HG03097 (cell line): ENCODE measurements at regions not wholly inside any gene's neighbourhood (a gene's known extent, or its start where the extent isn't known, plus 50 kb on each side); places are given as distances from the start of the nearest gene placed in this dataset.

Source experiments
- ATAC-seq: cut with Tn5 transposase; IDR thresholded peaks from one replicate; pipeline ENCODE4 v1.9.1; 2021; ENCODE audit not compliant: unreplicated experiment, low FRiP score

DNA sequence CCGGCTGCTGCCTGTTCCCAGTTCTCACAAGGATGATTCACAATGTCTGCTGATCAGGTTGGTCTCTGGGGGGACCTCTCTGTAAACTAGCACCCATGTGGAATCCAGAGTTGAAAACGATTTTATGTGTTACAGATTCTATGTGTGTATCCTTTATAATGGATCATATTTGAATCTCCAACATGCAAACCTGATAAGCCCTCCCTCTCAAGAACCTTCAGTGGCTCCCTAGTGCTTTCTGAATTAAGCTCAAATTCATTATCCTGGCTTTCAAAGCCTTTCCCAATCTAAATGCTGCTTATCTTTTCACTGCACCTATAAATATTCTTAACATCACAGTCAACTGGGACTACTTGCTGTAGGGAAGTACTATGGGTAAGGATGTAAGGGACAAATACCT is 166.8 kb upstream of the USP24 start:
- ATAC-seq: no peak

DNA sequence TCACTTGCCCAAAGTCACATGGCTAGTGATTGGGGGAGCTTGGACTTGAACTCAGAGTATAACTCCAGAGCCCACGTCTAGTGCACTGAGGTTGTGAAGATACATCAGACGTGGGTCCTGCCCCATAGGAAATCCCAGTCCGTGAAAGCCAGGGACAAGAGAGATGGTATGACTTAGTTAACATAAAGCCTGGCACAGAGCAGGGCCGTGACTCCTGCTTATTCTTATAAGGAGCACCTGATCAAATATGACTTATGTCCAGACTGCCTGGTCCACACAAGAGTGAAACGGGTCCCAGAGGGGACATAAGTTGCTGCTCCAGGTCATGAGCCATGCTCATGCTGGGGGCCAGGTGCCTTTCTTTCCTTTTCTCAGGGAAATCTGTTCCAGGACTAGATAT is 166.3 kb upstream of the USP24 start:
- no peak for ATAC-seq

DNA sequence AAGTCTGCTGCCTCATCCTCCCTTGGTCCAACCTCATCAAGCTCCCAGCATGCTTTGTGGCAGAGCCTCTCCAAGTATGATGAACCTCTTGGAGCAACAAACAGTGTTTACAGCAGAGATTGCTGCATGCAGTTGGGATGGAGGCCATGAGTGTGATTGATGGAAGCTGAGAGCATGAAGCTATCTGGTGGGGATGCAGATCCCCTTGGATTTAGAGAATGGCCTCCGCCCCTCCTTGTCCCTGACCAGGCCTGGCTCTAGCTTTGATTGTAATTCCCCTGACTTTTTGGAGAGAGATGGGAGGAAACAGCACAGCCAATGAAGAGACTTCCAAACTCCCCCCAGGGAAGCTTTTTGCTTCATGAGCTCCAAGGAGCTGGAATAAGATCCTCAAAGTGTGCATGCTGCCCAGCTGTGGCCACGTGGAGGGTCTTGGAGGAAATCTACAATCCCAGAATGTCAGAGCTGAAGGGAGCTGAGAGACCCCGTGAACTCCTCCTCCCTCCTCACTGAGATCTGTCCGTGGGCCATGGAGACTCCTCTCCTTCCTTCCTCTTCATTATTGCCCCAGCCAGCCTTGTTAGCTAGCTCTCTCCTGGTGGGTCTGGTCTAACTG is 165.3 kb upstream of the USP24 start:
- no peak for ATAC-seq

DNA sequence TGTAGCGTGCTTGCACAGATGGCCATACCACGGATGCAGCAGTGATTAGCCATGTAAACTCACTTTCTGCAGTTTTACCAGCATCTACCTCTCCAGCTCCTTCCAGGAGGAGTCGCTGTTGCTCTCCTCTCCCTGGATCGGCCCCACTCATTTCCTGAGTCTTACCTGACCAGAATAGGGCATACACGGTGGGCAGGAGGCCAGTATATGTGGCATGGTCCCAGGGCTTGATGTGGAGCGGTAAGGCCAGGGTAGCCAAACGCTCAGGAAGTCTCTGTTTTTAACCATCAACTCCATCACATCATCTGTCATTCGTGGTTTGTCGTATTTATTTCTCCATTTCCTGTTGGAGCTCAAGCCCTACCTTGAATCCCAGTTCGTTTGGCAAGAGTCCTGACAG is 163.4 kb upstream of the USP24 start:
- ATAC-seq: no peak

DNA sequence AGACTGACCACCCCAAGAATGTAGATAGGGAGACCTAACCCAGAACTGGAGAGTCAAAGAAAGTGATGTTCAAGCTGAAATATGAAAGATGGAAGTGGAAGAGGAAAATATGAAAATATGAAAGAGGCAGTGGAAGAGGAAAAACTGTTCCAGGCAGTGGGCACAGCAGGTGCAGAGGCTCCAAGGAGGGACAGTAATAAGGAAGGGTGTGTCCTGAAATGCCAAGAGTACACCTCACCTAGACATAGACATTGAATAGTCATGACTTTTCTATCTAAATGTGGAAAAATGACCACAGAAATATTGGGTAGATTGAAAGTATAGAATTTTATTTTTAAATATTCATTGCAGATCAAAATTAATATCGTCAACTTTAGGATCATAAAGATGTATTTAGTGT is 161.7 kb upstream of the USP24 start:
- no peak for ATAC-seq

DNA sequence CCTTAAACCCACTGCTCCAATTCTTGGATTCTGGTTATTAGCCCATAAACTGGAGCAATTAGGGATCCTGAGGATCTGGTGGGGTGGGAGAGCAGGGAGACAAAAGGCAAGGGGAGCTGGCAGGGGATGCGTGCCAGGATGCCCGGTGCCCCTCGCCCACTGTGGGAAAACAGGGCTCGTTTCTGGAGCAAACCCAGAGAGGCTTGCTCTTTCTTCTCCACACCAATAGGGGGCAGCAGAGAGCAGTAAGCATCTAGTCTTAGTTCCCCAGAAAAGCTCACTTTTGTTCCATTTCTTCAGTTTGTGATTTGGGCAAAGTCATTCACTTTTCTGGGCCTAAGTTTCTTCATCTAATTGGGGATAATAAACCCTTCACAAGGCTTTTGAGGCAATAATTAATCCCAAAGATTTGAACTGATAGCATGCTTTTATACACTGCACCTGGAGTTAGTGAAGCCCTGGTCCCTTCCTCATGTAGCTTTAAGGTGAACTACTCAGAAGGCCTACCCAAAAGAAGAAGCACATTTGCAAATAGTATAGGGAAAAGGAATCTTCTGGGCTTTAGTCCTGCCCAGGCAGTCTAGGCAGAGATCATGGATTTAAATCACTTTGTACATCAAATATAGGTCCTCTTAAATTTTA is 160.6 kb upstream of the USP24 start:
- no peak for ATAC-seq

DNA sequence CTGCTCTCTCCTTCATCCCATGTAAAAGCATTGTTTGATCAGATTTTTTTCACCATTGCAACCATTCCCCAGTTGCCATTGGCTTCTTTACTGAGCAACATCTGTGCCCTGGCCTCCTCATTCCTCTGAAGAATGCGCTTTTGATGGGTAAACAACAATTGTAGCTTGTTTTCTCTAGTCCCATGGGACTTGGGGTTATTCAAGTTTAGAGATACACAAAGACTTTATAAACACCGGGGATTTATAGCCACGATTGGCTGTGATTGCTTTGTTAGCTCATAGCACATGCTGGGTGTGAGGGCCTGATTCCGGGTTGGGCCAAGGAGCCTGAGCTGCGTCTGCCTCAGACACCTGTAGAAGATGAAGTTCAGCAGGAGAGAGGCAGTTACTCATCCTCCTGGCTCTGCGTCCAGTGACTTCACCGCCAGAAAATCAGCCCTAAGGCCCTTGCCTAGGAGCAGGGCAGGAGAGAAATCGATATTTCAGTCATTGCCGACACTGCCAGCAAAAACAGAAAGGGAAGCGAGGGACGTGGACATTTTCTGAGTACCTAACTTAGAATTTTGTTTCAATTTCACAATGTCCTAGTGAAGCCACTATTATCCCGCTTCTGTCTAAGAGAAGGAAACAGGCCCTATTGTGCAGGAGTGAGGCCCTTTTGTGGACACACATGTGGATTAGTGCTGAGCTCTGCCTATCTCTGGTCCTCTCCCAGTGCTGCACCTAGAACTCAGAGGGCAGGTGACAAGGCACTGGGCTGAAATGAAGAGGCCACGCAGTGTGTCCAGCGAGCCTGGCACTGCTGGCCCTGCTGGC is 159.8 kb upstream of the USP24 start:
- no peak for ATAC-seq

DNA sequence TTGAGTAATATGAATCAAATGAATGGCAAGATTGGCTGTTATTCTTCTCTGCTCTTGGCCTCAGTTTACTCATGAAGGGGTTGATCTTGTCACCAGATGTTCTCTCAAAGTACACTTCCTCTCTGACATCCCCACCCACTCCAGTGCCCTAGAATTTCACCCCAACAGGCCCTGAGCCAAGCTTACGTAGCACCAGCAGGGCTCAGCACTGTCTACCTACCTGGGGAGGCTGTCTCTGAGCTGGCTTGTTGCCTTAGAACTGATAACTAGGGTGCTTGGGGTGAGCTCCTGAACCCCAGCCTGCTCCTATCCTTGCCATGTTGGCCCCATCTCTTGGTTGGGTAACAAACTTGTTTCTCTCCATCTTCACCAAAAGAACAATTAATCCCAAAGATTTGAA is 159.1 kb upstream of the USP24 start:
- no peak for ATAC-seq

DNA sequence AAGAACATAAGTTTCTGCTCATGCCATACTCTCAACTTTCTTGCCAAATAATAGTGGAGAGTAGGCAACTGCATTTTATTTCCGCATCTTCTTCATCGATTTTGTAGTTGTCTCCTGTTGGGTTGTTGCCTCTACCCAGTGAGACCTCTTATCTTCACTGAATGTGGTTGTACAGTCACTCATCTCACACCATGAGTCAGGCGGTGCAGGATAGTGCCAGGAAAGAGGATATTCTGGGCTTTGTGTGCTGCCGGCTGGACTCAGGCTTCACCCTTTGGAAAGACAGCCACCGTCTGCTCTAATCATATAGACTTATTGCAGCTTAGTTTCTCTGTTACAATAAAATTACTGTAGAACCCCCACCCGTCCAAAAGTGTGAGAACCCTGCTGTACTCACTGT is 154.3 kb upstream of the USP24 start:
- ATAC-seq: no peak

DNA sequence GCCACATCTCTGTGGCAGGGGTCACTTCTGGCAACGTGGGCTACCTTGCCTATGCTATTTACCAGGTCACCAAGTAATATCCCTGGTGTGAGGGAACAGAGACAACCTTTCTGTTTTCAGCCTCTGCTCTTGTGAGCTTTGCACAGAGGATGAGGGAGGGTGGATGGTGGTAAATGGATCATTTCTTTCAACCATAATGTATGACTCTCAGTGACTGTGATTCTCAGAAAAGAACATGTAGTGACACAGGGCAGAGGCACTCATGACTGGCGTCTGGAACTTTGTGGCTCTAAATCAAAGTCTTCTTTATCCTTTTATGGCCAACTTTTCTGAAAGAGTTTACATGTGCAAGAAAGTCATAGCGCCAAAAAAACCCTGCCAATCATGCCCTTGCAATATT is 153.5 kb upstream of the USP24 start:
- no peak for ATAC-seq

DNA sequence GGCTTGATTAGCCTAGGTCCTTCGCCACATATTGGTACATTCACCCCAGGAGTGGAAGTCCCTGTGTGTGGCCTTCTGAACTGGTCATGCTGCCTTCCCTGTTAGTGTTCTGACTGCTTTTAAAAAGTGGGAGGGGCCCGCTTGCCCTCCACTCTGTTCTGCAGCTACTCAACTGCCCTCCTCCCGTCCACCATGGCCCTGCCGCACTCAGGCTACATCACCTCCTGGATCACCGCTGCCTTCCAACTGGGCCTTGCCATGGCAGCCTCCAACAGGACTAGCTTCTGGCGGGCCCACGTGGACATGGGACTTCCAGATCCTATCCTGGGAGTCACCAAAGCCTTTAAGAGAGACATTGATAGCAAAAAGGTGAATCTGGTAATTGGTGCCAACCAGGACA is 152.1 kb upstream of the USP24 start:
- no peak for ATAC-seq

DNA sequence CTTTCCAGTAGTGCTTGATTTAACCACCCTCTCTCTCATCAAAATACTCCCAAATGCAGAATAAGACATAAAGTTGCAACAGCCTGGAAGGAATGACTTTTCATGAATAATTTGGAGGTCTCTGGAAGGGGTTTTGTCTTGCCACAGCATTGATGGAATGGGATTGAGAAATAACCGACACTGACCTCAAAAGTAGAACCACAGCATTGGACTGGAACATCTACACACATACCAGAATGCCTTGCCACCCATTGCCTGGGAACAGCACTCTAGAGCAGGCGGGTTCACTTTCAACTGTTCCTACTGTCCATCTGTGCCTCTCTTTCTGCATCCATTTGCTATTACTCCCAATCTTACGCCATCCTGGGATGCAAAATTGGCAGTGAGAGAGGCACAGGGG is 149.1 kb upstream of the USP24 start:
- ATAC-seq: no peak

DNA sequence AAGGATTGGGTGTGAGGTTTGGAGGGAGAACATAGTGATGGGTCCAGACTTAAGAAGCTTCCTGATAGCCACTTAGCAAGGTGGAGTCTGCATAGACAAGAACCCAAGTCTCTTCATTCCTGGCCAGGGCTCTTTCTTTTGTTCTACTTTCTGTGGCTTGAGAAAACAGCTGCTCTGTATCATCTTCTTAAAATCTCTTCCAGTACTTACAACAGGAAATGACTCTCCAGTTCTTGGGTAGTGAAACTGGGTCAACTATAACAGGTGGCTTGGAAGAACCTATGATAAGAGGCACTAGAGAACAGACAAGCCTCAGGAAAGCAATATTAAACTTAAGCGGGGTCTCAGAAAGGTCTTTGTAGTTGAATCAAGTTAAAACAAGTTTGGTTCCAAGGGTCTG is 148.1 kb upstream of the USP24 start:
- no peak for ATAC-seq

DNA sequence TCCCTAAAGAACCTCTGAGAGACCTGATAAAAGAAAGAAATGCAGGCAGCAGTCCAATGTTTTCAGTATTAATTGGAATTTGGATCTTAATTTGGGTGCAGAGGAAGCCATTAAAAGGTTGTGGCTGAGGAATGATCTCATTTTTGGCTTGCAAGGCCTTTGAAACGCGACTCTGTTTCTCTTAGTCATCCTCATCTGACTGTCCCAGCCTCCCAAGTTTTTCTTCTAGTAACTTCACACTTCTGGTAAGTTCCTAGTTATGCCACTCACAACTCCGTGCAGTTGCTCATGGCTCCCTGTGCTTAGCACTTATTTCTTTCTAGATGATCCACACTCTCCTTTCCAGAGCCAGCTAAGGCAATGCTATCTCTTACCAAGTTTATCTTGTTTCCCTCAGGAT is 147.4 kb upstream of the USP24 start:
- no peak for ATAC-seq

DNA sequence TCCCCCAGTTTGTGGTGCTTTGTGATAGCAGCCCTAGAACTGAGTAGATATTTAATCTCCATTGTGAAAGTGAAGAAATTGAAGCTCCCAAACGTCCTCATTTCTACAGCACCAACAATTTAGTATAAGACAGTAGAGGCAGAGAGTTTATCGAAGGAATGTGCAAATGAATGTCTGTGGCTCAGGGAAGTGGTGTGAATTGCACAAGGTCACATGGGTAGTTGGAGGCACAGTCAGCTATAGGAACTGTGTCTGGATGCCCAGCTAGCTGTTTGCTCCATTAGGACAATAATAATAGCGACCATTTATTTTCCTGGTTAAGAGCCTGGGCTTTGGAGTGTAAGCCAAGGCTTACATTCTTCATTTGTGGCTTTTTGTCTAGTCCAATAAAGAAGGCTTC is 144.4 kb upstream of the USP24 start:
- ATAC-seq: no peak

DNA sequence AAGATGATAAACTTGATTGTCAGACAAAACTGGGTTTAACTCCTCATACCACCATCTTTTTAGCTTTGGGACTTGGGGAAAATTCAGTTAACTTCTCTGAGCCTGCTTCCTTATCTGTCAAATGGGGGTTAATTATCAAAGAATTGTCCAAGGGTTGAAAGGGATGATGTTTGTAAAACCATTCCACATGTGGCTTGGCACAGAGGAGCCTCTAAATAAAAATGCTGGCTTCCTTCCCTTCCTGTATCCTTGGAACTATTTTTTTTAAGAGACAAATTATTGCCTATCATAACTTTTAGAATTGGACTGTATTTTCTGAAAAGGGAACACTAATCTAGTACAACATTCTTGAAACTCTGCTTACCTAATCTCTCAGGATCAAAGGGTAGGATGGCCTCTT is 143.4 kb upstream of the USP24 start:
- no peak for ATAC-seq

DNA sequence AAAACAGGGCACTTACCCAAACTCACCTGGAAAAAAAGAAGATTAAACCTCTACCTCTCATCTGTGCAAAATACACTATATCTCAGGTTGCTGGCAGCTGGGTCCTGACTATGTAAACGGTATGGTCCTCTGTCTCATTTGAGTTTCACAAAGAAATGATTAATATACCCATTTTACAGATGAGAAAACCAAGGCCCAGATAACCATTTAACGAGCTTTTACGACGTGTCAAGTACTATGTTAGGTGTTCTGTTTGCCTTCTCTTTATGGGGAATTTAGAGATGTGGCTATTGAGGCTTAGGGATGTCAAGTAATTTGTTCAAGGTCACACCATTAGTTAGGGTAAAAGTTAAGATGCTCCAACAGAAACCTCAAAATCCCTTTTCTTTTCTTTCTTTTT is 140.4 kb upstream of the USP24 start:
- ATAC-seq: no peak

DNA sequence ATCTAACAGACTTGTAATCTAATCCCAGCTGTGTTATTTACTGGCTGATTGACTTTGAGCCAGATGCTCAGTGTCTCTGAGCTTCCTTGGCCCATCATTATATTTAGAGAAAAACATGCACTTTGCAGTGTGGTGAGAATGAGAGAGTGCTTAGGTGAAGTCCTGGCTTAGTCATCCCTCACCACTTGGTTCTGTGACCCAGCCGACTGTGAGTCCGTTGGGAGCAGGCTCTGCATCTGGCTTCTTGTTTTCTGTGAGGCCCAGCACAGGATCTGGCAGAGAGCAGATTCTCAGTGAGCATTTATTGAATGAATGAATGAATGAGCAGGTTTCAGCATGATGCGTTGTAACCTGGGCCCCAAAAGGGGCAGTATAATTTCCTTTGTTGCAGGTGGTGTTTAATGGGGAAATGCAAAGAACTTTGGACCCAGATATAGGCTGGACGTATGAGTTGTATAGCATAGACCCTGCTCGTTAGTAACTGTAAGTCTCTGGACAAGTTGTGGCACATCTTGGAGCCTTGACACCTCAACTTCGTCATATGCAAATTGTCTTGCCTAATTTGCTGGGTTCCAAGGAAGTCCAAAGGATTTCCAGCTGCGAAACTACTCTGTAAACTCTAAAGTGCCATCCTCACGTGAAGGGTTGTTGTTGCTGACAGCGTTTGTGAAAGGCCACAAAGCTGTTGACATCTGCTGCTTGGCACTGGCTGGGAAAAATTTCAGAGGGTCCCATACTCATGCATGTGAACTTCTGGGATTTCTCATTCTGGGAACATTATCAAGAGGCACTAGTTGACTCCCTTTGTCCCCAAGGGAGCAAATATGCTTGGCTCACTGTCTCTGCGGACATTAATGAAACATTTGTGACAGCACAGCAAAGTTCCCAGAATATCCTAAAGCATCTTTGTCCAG is 138.8 kb upstream of the USP24 start:
- ATAC-seq: no peak

DNA sequence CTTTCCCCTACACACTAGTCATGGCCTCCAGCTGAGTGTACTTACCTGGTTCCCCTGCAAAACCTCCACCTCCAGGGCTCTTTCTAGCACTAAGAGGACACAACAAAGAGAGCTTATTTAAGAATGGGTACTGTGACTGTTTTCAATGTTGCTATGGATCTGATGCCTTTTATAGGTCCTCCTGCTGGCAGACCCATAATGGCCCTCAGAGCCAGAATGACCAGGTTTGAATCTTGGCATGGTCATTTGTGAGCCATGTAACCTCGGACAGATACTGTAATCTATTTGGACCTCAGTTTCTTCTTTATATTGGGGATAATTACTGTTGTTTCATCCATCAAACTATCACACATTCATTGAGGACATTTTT is 137.6 kb upstream of the USP24 start:
- ATAC-seq: no peak

DNA sequence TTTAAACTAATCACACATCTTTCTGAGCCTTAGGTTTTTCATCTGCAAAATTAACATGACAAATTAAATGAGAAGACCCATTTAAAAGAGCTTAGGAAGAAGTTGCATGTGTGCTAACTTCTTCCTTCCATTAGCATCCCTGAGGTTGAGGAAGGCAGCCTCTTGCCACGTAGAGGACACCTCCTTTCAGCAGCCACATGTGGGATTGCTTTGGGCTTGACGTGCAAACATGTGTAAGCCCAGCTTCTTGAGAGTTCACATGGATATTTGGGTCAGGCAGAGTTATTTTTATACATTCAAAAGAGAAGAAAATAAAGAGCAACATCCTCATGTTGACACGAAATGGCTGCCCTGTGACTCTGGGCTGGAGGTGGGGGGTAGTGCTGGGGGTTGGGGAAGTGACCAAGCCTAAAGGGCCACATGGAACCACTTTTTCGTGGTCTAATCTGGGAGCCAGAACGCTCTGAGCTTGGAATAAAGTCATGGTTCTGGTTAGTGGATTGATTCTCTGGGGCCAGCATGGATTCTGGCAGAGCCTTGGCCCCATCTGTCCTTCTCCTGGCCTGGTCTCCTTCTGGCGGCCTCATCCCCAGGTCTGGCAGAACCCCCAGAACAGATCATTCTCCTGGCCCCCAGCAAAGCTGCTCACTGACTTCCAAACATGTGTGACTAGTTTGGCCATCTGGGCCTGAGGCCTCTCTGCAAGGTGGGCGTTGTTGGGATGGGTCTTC is 137.1 kb upstream of the USP24 start:
- ATAC-seq: no peak
